Mesendoderm (in vitro differentiated cells): ENCODE measurements at regions not wholly inside any gene's neighbourhood (a gene's known extent, or its start where the extent isn't known, plus 50 kb on each side); places are given as distances from the start of the nearest gene placed in this dataset.

Experiments
- DNase-seq: peaks from one replicate; pipeline ENCODE4 v3.0.0; 2013
- H2AK5ac ChIP-seq: 2 replicates; pipeline ENCODE4 v1.6.1; 2013; ENCODE audit warnings: low read length, inconsistent platforms
- H2BK120ac ChIP-seq: 2 replicates; pipeline ENCODE4 v1.6.1; 2013; ENCODE audit warnings: low read depth, mild to moderate bottlenecking, low read length, moderate library complexity, mixed read lengths
- H2BK15ac ChIP-seq: replicated peaks from 2 replicates; pipeline ENCODE4 v1.6.1; 2013; ENCODE audit warnings: low read depth, mild to moderate bottlenecking, moderate library complexity
- H2BK5ac ChIP-seq: 2 replicates; pipeline ENCODE4 v1.6.1; 2013; ENCODE audit warnings: low read length, inconsistent platforms
- H3K18ac ChIP-seq: 2 replicates; pipeline ENCODE4 v1.6.1; 2013; ENCODE audit warnings: mild to moderate bottlenecking, low read length, mixed read lengths
- H3K23ac ChIP-seq: one replicate; pipeline ENCODE4 v1.6.1; 2013; ENCODE audit warnings: low read length
- H3K27ac ChIP-seq: 2 replicates; pipeline ENCODE4 v1.5.1; 2013; ENCODE audit warnings: low read depth, mild to moderate bottlenecking, inconsistent platforms, low read length, moderate library complexity
- H3K27me3 ChIP-seq: 2 replicates; pipeline ENCODE4 v1.6.1; 2013; ENCODE audit warnings: low read length, control low read depth, mild to moderate bottlenecking, inconsistent platforms; ENCODE audit not compliant: insufficient read depth, poor library complexity
- H3K36me3 ChIP-seq: 2 replicates; pipeline ENCODE4 v1.6.1; 2013; ENCODE audit warnings: low read length, inconsistent platforms; ENCODE audit not compliant: control insufficient read depth, insufficient read depth
- H3K4ac ChIP-seq: one replicate; pipeline ENCODE4 v1.6.1; 2013; ENCODE audit warnings: low read depth, mild to moderate bottlenecking, low read length, moderate library complexity
- H3K4me1 ChIP-seq: 2 replicates; pipeline ENCODE4 v1.6.1; 2013; ENCODE audit warnings: low read depth, low read length, inconsistent platforms; ENCODE audit not compliant: control insufficient read depth
- H3K4me2 ChIP-seq: 2 replicates; pipeline ENCODE4 v1.6.1; 2013; ENCODE audit warnings: low read length
- H3K4me3 ChIP-seq: 2 replicates; pipeline ENCODE4 v1.5.1; 2013; ENCODE audit warnings: mild to moderate bottlenecking, low read length
- H3K56ac ChIP-seq: one replicate; pipeline ENCODE4 v1.6.1; 2013; ENCODE audit warnings: low read length
- H3K79me1 ChIP-seq: 2 replicates; pipeline ENCODE4 v1.6.1; 2013; ENCODE audit warnings: low read length, inconsistent platforms
- H3K79me2 ChIP-seq: 2 replicates; pipeline ENCODE4 v1.6.1; 2013; ENCODE audit warnings: mild to moderate bottlenecking, low read length; ENCODE audit not compliant: control insufficient read depth, insufficient read depth
- H3K9ac ChIP-seq: 2 replicates; pipeline ENCODE4 v1.6.1; 2013; ENCODE audit warnings: low read length, inconsistent platforms
- H4K5ac ChIP-seq: one replicate; pipeline ENCODE4 v1.6.1; 2013; ENCODE audit warnings: low read length
- H4K8ac ChIP-seq: one replicate; pipeline ENCODE4 v1.6.1; 2013; ENCODE audit warnings: low read depth, mild to moderate bottlenecking, control low read depth, low read length, moderate library complexity
- WGBS: extraction: QIAGEN DNeasy Blood & Tissue Kit; methylation state at CpG from one replicate; pipeline ENCODE4 v1.1.7; 2013; ENCODE audit warnings: low lambda C conversion rate, missing lambda C conversion rate; ENCODE audit not compliant: insufficient coverage; ENCODE audit errors: extremely low coverage; 5-methylcytosine and 5-hydroxymethylcytosine counted together

DNA sequence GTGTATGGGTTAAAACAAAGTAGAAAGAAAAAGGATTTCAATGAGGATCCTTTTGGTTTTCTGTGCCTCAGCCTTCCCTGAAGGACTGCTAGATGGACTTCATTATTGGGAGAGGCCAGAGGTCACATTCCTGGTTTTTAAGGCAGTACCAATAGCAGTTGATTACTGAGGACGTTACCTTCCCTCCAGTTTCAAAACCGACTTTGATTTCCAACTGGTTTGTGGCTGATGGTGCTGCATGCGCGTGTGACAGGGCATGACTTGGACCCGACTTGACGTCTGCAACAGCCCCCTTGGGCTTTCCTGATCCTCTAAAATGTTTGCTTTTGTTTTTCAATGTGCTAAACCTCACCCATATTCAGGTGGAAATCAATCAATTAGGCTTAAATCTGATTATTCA, 314.3 kb upstream of the ARGLU1 start:
- Histone ChIP-seq H2BK5ac (no peak overlapping the region), H3K36me3 (no peaks in the 10 kb centered on the region), H3K4me2 (no peak overlapping the region), H3K18ac (no peak overlapping the region), H3K9ac (no peak overlapping the region), H2BK120ac (no peak overlapping the region), H4K5ac (no peak overlapping the region), H2AK5ac (no peak overlapping the region), H3K79me2 (no peaks in the 10 kb centered on the region), H3K27ac (no peak overlapping the region), H3K23ac (no peak overlapping the region), H3K56ac (no peak overlapping the region), H3K79me1 (no peaks in the 10 kb centered on the region), H2BK15ac (no peak overlapping the region), H3K4me1 (no peaks in the 10 kb centered on the region), H4K8ac (no peak overlapping the region), H3K4me3 (no peak overlapping the region), H3K4ac (no peak overlapping the region), H3K27me3 (no peaks in the 10 kb centered on the region)
- DNase-seq, result peak; percentile 11
- no CpG with 5 or more reads among the region's 6 CpGs for WGBS

DNA sequence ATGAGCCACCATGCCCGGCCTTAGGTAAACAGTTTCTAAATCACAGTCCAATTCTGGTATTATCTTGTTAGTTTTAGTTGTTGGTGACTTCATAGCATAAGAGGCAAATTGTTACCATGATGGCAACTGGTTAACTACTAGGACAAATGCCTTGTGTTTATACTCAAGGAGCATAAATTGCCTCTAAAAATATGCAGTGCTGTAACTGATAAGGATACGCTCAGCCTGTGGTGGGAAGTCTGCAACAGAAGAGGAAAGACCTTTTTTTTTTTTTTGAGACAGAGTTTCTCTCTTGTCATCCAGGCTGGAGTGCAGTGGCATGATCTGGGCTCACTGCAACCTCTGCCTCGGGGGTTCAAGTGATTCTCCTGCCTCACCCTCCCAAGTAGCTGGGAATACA, 311.9 kb upstream of the ARGLU1 start:
- Histone ChIP-seq H4K5ac (no peak overlapping the region), H3K18ac (no peak overlapping the region), H3K27ac (no peak overlapping the region), H2BK15ac (no peak overlapping the region), H3K56ac (no peak overlapping the region), H3K4me3 (no peak overlapping the region), H3K4me1 (no peaks in the 10 kb centered on the region), H4K8ac (no peak overlapping the region), H3K23ac (no peak overlapping the region), H2AK5ac (no peak overlapping the region), H3K79me2 (no peaks in the 10 kb centered on the region), H2BK5ac (no peak overlapping the region), H3K4me2 (no peak overlapping the region), H3K4ac (no peak overlapping the region), H3K27me3 (no peaks in the 10 kb centered on the region), H3K9ac (no peak overlapping the region), H3K36me3 (no peaks in the 10 kb centered on the region), H2BK120ac (no peak overlapping the region), H3K79me1 (no peaks in the 10 kb centered on the region)
- no peak for DNase-seq
- no CpG with 5 or more reads among the region's 3 CpGs for WGBS

DNA sequence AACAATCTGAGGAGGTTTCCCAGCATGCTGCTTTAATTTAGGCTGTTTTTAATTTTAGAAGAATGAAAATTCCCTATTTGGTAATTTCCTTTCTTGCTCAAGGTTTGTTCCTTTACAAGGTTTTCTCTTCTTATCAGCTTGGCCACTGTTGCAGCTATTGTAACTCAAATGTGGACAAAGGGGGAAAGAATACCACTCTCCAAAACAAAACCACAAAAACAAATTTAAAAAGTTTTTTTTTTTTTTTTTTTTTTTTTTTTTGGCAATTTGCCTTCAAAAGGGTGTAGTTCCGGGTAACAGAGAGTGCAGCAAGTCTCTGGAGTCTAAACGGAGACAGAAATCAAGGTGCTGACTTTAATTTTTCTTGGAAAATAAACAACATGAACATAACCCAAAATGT, 306.4 kb upstream of the ARGLU1 start:
- WGBS, result no CpG with 5 or more reads among the region's 2 CpGs
- no peak overlapping the region for H3K4me2 ChIP-seq

DNA sequence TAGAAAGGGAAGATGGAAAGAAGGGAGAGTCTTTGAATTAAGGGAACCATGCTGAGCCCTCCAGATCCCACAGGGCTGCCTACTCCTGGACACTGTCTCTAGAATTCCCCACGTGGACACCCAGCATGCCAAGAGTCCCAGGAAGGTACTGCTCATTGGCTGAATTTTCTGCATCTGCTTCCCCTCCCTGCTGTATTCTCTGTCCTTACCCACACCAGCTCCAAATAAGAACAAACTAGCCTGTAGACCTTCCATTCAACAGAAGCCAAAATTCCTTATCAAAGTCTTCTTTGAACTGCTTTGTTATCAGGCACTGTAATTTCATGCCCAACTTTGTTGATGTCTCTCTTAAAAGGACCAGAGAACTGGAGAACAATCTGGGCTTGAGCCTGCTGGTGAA, 305.9 kb upstream of the ARGLU1 start:
- no peaks in the 10 kb centered on the region for H3K36me3 ChIP-seq
- H3K4ac ChIP-seq, result no peak overlapping the region
- no peak for DNase-seq
- WGBS, result no CpG with 5 or more reads among the region's 1 CpG
- H3K4me3 ChIP-seq, result no peak overlapping the region
- no peaks in the 10 kb centered on the region for H3K79me1 ChIP-seq
- no peak overlapping the region for H3K4me2 ChIP-seq
- H2BK5ac ChIP-seq, result no peak overlapping the region
- H3K27ac ChIP-seq, result no peak overlapping the region
- no peak overlapping the region for H2BK15ac ChIP-seq
- no peak overlapping the region for H3K9ac ChIP-seq
- no peaks in the 10 kb centered on the region for H3K79me2 ChIP-seq
- H3K56ac ChIP-seq, result no peak overlapping the region
- no peak overlapping the region for H2BK120ac ChIP-seq
- no peaks in the 10 kb centered on the region for H3K27me3 ChIP-seq
- H4K8ac ChIP-seq, result no peak overlapping the region
- no peak overlapping the region for H4K5ac ChIP-seq
- no peak overlapping the region for H2AK5ac ChIP-seq
- H3K23ac ChIP-seq, result no peak overlapping the region
- H3K18ac ChIP-seq, result no peak overlapping the region
- no peaks in the 10 kb centered on the region for H3K4me1 ChIP-seq

More for the DNA sequence above, 306.4 kb upstream of the ARGLU1 start:
- H3K27ac ChIP-seq, result no peak overlapping the region
- no peak overlapping the region for H3K23ac ChIP-seq
- no peak overlapping the region for H4K5ac ChIP-seq
- H3K4me1 ChIP-seq, result no peaks in the 10 kb centered on the region
- no peak overlapping the region for H3K18ac ChIP-seq
- no peaks in the 10 kb centered on the region for H3K79me2 ChIP-seq
- H2AK5ac ChIP-seq, result no peak overlapping the region
- no peak overlapping the region for H3K56ac ChIP-seq
- no peaks in the 10 kb centered on the region for H3K79me1 ChIP-seq
- no peaks in the 10 kb centered on the region for H3K27me3 ChIP-seq
- no peak overlapping the region for H4K8ac ChIP-seq
- no peak overlapping the region for H2BK120ac ChIP-seq
- DNase-seq, result no peak
- H3K4me3 ChIP-seq, result no peak overlapping the region
- H3K4ac ChIP-seq, result no peak overlapping the region
- no peak overlapping the region for H2BK5ac ChIP-seq
- H3K9ac ChIP-seq, result no peak overlapping the region
- H2BK15ac ChIP-seq, result no peak overlapping the region
- no peaks in the 10 kb centered on the region for H3K36me3 ChIP-seq

DNA sequence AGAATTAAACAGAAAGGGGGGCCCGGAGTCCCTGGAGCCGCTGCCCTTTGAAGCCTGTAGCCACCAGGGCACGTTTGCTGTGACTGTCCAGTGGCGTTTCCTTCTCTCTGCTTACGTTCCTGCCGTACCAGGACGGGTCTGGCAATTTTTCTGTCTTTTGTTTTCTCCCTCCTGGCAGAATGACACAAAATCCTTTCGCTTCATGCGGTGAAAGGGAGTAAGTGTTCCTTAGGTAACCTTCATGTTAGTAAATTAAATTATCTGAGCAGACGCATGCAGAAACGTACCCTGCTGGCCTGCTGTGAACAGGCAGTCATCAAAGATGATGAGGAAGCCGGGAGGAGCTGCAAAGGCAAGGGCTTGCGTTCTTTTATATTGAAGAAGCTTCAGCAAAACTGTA, 299.3 kb upstream of the ARGLU1 start:
- Histone ChIP-seq H2AK5ac (no peak overlapping the region), H4K8ac (no peak overlapping the region), H3K18ac (no peak overlapping the region), H3K4me3 (no peak overlapping the region), H2BK5ac (no peak overlapping the region), H3K79me1 (no peaks in the 10 kb centered on the region), H3K36me3 (no peaks in the 10 kb centered on the region), H3K4me1 (peaks cover 2% of the 10 kb centered on the region), H2BK120ac (no peak overlapping the region), H3K23ac (no peak overlapping the region), H3K56ac (no peak overlapping the region), H3K27ac (no peak overlapping the region), H3K9ac (no peak overlapping the region), H3K27me3 (no peaks in the 10 kb centered on the region), H3K79me2 (no peaks in the 10 kb centered on the region), H2BK15ac (no peak overlapping the region), H4K5ac (no peak overlapping the region), H3K4me2 (no peak overlapping the region), H3K4ac (no peak overlapping the region)
- DNase-seq, result no peak
- no CpG with 5 or more reads among the region's 13 CpGs for WGBS

DNA sequence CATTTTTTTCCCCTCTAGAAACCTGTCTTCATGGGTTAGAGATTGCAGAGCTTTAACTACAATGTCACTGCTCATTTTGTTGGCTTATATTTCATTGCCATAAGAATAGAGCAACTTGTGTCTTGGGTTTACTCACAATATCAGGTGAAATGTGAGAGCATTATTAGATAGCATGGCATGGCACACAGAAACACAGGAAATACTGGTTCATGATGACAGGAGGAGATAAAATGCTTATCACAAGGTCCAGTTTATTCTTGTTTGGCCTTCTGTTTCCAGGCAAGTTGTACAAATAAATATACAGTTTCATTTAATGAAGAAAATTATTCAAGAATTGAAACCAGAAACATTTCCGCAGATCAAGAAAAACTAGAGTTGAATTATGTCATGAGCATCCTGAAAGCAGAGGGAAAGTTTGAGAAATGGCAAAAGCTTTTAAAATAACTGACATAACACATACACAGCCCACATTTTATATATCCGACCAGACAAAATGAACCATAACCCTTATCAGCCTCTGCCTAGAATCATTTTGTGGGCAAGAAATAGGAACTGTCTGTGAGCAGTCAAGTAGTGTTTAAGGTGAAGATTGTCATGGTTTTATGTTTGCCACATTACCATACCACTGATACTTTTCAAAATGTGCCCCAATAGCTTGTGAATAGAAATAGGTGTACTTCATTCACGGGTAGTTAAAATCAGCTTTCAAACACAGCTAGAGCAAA, 297.9 kb upstream of the ARGLU1 start:
- no peak overlapping the region for H3K4me3 ChIP-seq
- no peak for DNase-seq
- no peak overlapping the region for H2BK120ac ChIP-seq

More for the DNA sequence above, 297.9 kb upstream of the ARGLU1 start:
- Histone ChIP-seq H2BK5ac (no peak overlapping the region), H3K27me3 (no peaks in the 10 kb centered on the region), H3K79me2 (no peaks in the 10 kb centered on the region), H3K9ac (no peak overlapping the region), H3K4me2 (no peak overlapping the region), H4K5ac (no peak overlapping the region), H3K56ac (no peak overlapping the region), H3K23ac (no peak overlapping the region), H2BK15ac (no peak overlapping the region), H3K79me1 (no peaks in the 10 kb centered on the region), H2AK5ac (no peak overlapping the region), H3K36me3 (no peaks in the 10 kb centered on the region), H3K18ac (no peak overlapping the region), H3K4ac (no peak overlapping the region), H3K27ac (no peak overlapping the region), H4K8ac (no peak overlapping the region), H3K4me1 (peaks cover 2% of the 10 kb centered on the region)
- WGBS, result no CpG with 5 or more reads among the region's 3 CpGs
